ENCODE measurements at regions not wholly inside any gene's neighbourhood (a gene's known extent, or its start where the extent isn't known, plus 50 kb on each side); places are given as distances from the start of the nearest gene placed in this dataset.
"Not testable (repeated sequence)": the region's sequence is repeated elsewhere in the genome, so short reads cannot be mapped to it uniquely, and the experiment has no call there.

DNA sequence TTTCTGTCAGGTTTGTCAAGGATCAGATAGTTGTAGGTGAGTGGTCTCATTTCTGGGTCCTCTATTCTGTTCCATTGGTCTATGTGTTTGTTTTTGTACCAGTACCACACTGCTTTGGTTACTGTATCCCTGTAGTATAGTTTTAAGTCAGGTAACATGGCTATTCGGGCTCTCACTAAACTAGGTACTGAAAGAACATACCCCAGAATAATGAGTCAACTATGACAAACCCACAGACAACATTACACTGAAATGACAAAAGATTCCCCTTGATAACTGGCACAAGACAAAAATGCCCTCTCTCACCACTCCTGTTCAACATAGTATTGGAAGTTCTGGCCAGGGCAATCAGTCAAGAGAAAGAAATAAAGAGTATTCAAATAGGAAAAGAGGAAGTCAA lies 535.3 kb upstream of the CYLC2 start:
- ChIA-PET POLR2A (no interaction called here), CTCF (no interaction called here)
- no peak overlapping the region for H3K4me3 ChIP-seq (ENCODE audit: low read depth, low read length)
- H3K27me3 ChIP-seq (ENCODE audit: control insufficient read depth, insufficient read depth, low read length): no peaks in the 10 kb centered on the region
- H3K27ac ChIP-seq (ENCODE audit: low read depth, low read length): no peak overlapping the region
- peaks cover 11% of the 10 kb centered on the region; the same call in 1 of the 2 replicates for H3K9me3 ChIP-seq (ENCODE audit: control insufficient read depth, insufficient read depth, low read length)
- TF ChIP-seq, protein P1, sequence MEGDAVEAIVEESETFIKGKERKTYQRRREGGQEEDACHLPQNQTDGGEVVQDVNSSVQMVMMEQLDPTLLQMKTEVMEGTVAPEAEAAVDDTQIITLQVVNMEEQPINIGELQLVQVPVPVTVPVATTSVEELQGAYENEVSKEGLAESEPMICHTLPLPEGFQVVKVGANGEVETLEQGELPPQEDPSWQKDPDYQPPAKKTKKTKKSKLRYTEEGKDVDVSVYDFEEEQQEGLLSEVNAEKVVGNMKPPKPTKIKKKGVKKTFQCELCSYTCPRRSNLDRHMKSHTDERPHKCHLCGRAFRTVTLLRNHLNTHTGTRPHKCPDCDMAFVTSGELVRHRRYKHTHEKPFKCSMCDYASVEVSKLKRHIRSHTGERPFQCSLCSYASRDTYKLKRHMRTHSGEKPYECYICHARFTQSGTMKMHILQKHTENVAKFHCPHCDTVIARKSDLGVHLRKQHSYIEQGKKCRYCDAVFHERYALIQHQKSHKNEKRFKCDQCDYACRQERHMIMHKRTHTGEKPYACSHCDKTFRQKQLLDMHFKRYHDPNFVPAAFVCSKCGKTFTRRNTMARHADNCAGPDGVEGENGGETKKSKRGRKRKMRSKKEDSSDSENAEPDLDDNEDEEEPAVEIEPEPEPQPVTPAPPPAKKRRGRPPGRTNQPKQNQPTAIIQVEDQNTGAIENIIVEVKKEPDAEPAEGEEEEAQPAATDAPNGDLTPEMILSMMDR (IDR thresholded peaks at IDR 0.05; ENCODE audit: low read depth, low read length): no peak
- DNase-seq (ENCODE audit: low read depth, low spot score): no peak

- Histone ChIP-seq H3K4me3 (ENCODE audit: low read depth, low read length) (no peak overlapping the region), H3K9me3 (ENCODE audit: control insufficient read depth, insufficient read depth, low read length) (peaks cover 8% of the 10 kb centered on the region; the same call in 1 of the 2 replicates), H3K27me3 (ENCODE audit: control insufficient read depth, insufficient read depth, low read length) (no peaks in the 10 kb centered on the region), H3K27ac (ENCODE audit: low read depth, low read length) (no peak overlapping the region)
- POLR2A ChIA-PET: no interaction called here
- DNase-seq (ENCODE audit: low read depth, low spot score): no peak
- TF ChIP-seq, protein P1 (IDR thresholded peaks at IDR 0.05; ENCODE audit: low read depth, low read length): no peak
- CTCF ChIA-PET: no interaction called here
These were observed 538.6 kb upstream of the CYLC2 start for GRCh38 chr9:102456562-102456961.

DNA sequence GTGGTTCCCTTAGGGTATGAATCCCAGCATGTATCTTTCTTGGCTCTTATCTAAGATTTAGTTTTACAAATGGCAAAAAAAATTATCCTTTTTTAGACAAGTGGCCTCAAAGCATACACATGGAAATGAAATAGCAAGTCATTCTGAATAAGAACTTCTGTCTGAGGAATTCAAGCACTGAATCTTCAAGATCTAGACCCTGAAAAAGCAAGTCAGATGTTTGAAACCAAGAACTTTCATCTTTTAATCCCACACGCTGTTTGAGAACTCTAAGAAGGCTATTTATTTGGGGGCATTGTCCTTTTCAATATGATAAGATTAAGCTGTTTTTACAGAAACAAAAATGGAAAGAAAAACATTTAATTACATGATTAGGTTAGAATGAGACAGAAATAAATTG lies 549.2 kb upstream of the CYLC2 start:
- DNase-seq (ENCODE audit: low read depth, low spot score): no peak
- Histone ChIP-seq H3K4me3 (ENCODE audit: low read depth, low read length) (no peak overlapping the region), H3K27me3 (ENCODE audit: control insufficient read depth, insufficient read depth, low read length) (no peaks in the 10 kb centered on the region), H3K27ac (ENCODE audit: low read depth, low read length) (no peak overlapping the region), H3K9me3 (ENCODE audit: control insufficient read depth, insufficient read depth, low read length) (peaks cover 8% of the 10 kb centered on the region; the same call in 1 of the 2 replicates)
- CTCF ChIA-PET: no interaction called here
- POLR2A ChIA-PET: no interaction called here
- TF ChIP-seq, protein P1 (IDR thresholded peaks at IDR 0.05; ENCODE audit: low read depth, low read length): no peak

DNA sequence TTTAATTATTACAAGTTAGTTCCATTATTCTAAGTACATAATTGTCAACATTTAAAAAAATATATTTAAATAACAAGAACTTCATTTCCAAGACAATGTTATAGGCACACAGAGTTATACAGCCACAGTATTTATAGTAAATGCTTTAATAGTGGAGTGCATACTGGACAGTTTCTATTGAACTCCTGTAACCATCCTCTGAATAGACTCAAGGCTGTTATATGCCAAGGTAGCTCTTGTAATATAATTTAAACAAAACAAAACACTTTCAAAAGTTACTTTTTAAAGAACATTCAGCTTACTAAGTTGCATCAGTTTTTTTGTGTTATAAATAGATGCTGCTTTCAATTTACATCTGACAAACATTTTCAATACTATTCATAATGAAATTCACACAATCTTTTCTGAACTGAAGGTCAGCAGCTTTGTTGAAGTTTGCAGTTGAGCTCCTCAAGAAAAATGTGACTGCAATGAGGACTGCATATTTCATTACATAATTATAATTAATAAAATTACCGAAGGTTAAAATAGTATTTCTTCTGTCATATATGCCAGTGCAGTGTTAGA lies 549.9 kb upstream of the CYLC2 start:
- POLR2A ChIA-PET: no interaction called here
- peaks cover 8% of the 10 kb centered on the region; the same call in 1 of the 2 replicates for H3K9me3 ChIP-seq (ENCODE audit: control insufficient read depth, insufficient read depth, low read length)
- H3K27me3 ChIP-seq (ENCODE audit: control insufficient read depth, insufficient read depth, low read length): no peaks in the 10 kb centered on the region
- no peak overlapping the region for H3K4me3 ChIP-seq (ENCODE audit: low read depth, low read length)
- H3K27ac ChIP-seq (ENCODE audit: low read depth, low read length): no peak overlapping the region
- no peak for DNase-seq (ENCODE audit: low read depth, low spot score)
- TF ChIP-seq, protein P1 (IDR thresholded peaks at IDR 0.05; ENCODE audit: low read depth, low read length): no peak
- CTCF ChIA-PET: no interaction called here

DNA sequence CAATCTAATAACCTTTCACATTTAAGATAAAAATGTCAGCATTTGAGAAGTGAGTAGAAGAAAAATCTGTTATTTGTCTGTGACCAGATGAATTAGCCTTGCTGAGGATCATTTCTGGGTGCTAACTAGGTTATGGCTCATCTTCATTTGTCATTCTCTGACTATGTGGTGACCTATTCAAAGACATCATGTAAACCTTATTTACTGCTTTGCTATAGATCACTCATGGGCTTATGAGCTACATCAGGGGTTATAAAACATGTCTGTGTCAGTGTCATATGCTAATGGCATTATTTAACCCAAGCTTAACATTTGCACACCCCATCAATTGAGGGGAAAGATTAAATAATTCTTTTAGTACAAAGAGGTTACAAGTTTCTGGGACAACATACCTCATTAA lies 555.5 kb upstream of the CYLC2 start:
- Histone ChIP-seq H3K27ac (ENCODE audit: low read depth, low read length) (no peak overlapping the region), H3K9me3 (ENCODE audit: control insufficient read depth, insufficient read depth, low read length) (peaks cover 4% of the 10 kb centered on the region), H3K27me3 (ENCODE audit: control insufficient read depth, insufficient read depth, low read length) (no peaks in the 10 kb centered on the region), H3K4me3 (ENCODE audit: low read depth, low read length) (no peak overlapping the region)
- ChIA-PET CTCF (no interaction called here), POLR2A (no interaction called here)
- TF ChIP-seq, protein P1 (IDR thresholded peaks at IDR 0.05; ENCODE audit: low read depth, low read length): no peak
- no peak for DNase-seq (ENCODE audit: low read depth, low spot score)

GRCh38 chr9:102436599-102436998 lies 558.5 kb upstream of the CYLC2 start:
- DNase-seq (ENCODE audit: low read depth, low spot score); H3K27ac ChIP-seq (ENCODE audit: low read depth, low read length); H3K4me3 ChIP-seq (ENCODE audit: low read depth, low read length); H3K9me3 ChIP-seq (ENCODE audit: control insufficient read depth, insufficient read depth, low read length); CTCF ChIA-PET; H3K27me3 ChIP-seq (ENCODE audit: control insufficient read depth, insufficient read depth, low read length); POLR2A ChIA-PET: not testable (repeated sequence)

Data from AG04450 (cell line).